GM08714 (cell line): ENCODE measurements at regions not wholly inside any gene's neighbourhood (a gene's known extent, or its start where the extent isn't known, plus 50 kb on each side); places are given as distances from the start of the nearest gene placed in this dataset.
"Not testable (repeated sequence)": the region's sequence is repeated elsewhere in the genome, so short reads cannot be mapped to it uniquely, and the experiment has no call there.

Experiments
- H3K4me3 ChIP-seq: fragments of 200-500 bp; sonication (Bioruptor generic); 2 replicates; pipeline ENCODE4 v1.5.1; 2014; ENCODE audit warnings: mild to moderate bottlenecking, low read length, inconsistent platforms
- ZNF274 ChIP-seq: IDR thresholded peaks from 2 replicates; pipeline ENCODE4 v1.6.1; 2012; ENCODE audit warnings: mild to moderate bottlenecking, low read depth, low read length

DNA sequence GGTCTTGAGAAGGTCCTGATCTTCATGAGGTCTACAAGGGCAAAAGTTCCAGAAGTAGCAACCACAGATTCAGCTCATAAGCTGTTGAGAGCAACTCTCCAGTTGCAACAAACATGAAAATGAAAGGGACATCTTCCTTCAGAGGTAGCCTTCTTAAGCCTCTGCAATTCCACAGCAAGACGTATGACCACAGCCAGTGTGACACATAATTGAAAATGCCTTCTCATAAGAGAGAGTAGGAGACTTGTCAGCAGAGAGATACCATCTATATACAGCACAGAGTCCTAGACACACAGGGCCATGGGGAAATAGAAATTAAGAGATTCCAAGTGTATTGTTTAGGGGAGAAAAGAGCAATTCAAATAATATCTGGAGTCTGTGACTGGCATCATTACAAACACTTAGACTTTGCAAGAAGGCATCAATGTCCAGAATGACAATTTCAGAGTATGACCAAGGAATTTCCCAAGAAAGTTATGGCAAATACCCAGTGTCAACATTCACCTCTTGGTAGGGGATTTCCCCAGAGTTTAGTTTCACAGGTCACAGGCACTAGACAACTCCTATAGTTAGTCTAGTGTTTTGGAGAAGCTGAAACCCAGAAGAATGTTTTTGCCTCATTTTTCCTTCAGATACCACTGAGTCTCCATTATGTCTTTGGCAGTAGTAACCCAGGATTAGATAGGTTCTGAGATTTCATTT lies 340.3 kb downstream of the ZNF674 start:
- no peak overlapping the region for H3K4me3 ChIP-seq
- no peak for TF ChIP-seq ZNF274

DNA sequence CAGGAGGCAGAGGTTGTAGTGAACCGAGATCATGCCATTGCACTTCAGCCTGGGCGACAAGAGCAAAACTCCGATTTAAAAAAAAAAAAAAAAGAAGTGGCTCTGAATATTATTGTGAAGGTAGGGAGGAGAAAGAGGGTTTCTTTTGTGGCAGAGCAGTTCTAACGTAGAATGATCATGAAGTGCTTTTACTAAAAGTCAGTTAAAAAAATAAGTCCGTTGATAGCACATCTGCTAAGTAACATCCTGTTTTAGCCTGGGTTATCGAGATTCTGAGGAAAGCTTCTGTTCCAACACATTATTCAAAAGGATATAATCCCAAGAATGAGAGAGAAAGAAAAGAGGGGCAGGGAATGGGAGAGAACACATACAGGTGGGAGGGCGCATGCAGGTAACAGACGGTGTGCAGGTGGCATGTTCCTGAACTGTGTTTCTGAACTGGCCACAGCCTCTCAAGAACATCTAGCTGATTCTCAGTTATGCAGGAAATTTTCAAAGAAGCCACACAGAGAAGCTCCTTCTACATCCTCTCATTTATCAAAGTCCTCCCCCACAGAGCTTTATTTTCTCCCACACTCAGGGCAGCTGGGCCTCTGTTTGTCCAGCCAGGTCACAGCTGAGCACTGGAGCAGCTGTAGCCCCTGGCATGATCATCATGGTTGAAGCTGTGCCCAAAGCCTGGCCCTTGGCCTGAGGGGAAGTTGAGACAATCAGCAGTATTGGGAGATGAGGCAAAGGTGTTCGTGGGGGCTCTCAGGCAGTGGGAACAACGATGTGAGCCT lies 342.3 kb downstream of the ZNF674 start:
- no peak for TF ChIP-seq ZNF274
- H3K4me3 ChIP-seq = no peak overlapping the region

DNA sequence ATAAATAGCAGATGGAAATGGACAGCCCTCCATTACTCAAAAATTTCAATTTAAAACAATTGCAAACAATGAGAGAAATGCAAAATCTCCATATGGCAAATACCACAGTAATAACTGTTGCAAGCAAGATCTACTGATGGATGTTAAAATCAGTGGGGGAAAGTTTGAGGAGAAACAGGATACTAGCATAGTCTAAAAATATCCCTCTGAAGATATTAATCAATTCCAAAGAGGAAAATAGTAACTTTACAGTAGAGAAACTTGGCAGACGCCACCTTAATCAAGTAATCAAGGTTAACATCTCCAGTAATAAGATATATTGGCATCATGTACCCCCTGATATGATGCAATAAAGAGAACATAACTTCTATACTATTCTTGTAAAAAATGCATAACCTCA lies 344.8 kb downstream of the ZNF674 start:
- TF ChIP-seq ZNF274 = no peak
- no peak overlapping the region for H3K4me3 ChIP-seq

DNA sequence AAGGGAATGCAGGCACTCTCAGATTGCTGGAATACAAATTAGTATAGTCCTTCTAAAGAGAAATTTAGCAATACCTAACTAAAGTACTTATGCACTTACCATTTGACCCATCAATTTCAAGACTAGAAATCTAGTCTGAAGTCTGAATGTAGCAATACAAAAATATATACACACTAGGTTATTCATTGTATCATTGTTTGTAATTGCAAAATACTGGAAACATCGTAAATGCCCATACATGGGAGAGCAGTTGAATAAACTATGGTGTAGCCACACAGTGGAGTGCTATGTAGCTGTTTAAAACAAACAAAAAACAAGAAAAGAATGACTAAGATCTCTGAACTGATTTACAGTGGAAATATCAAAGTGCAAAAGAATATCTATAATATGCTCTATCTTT lies 346.4 kb downstream of the ZNF674 start:
- no peak overlapping the region for H3K4me3 ChIP-seq
- TF ChIP-seq ZNF274 = no peak

DNA sequence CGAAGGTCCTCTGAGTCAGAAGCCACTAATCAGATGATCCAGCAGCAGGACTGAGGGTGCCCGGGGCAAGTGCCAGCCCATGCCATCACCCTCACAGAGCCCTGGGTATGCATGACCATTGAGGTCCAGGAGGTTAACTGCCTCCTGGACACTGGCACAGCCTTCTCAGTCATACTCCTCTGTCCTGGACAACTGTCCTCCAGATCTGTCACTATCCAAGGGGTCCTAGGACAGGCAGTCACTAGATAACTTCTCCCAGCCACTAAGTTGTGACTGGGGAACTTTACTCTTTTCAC lies 358.5 kb downstream of the ZNF674 start:
- not testable (repeated sequence) for H3K4me3 ChIP-seq

DNA sequence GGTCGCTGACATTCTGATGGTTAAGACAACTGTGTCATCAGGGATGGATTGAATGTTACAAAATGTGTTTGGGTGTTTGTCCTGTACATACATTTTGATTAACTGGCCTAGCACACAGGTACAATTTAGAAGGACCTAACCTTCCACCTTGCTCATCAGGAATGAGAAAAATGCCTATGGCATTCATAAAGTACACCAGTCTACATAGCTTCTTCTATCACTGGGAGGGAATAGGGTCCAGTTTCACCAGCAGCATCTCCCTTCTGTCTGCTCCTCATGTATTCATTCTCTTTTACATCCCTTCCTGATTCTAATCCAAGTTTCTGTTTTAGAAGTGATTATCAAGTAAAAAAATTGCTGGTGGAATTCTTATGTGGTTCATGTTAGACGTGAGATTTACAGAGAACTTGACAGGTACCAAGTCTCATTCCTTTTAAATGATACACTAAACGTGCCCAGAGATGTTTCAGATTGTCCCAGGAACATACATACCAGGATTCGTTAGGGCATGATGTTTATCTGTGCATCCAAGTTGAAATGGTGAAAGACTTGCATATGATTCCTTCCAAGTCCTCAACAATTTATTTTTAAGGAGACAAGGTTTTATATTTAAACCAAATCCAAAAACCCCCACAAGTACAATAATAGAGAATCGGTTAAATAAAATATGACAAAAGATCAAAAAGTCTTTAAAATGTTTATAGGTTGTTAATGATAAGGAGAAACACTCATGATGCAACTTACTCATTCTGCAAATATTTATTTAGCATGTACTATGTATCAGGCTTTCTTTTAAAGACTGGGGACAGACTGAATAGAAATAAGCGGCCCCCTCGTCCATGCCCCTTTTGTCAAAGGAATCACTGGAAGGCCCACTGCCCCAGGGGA lies 359.1 kb downstream of the ZNF674 start:
- H3K4me3 ChIP-seq = no peak overlapping the region
- no peak for TF ChIP-seq ZNF274

DNA sequence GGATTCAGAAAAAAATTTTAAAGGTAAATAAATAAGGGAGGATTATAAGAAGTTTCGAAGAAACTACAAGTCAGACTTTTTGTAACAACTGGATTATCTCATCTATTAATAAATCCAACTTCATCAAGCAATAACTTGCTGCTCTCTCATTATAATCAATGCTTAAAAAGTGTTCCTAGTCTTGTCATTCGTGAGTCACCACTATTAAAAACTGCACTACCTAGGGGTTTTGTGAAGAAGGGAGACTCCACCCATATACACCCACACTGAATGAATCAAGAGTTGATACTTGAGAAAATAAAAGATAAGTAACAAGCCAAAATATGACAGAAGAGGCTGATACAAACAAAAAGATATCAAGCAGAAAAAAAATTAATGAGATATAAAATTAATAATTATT lies 360.5 kb downstream of the ZNF674 start:
- H3K4me3 ChIP-seq = no peak overlapping the region
- TF ChIP-seq ZNF274 = no peak

DNA sequence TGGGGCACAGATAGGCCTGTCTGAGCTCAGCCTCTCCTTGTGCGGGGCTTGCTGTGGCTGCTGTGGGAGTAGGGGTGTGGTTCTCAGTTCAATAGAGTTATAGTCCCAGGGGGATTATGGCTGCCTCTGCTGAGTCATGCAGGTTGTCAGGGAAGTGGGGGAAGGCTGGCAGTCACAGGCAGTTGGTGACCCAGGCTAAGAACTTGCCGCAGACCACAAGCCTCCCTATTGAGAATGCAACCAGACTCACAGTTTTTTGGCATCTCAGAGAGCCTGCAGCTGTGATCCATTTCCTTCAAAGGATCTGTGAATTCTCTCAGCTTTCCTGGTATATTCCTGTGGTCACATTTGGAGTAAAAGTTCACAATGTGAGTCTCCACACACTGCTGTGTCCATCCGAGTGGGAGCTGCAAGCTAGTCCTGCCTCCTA lies 364.9 kb downstream of the ZNF674 start:
- no peak for TF ChIP-seq ZNF274
- H3K4me3 ChIP-seq = no peak overlapping the region

DNA sequence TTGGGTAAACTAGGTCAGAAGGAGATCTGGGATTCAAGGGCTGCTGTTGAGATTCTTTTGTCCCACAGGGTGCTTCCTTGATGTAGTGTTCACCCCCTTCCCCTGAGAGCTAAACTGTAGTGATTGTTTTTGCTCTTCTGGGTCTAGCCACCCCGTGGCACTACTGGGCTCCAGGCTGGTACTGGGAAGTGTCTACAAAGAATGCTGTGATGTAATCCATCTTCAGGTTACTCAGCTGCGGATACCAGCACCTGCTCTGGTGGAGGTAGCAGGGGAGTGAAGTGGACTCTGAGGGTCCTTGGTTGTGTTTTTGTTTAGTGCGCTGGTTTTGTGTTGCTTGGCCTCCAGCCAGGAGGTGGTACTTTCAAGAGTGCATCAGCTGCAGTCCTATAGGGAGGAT lies 365.5 kb downstream of the ZNF674 start:
- H3K4me3 ChIP-seq = no peak overlapping the region
- no peak for TF ChIP-seq ZNF274

DNA sequence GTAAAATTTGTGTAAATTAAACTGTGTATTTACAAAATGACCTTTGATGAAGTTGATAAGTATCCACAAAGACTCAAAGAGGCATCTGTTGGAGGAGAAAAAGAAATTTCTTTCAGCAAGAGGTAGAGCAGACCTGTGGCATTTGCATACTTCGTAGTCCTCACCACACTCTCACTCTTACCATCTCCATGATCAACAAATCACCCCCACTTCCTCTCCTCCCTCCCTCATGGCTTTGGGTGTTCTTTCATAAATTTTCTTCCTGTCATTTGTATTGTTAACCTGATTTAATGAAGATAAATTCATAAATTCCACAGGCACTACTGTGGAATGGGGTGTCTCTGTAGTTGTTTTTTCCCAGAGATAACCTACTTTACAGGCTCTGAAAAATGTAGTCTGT lies 366.5 kb downstream of the ZNF674 start:
- no peak for TF ChIP-seq ZNF274
- no peak overlapping the region for H3K4me3 ChIP-seq

DNA sequence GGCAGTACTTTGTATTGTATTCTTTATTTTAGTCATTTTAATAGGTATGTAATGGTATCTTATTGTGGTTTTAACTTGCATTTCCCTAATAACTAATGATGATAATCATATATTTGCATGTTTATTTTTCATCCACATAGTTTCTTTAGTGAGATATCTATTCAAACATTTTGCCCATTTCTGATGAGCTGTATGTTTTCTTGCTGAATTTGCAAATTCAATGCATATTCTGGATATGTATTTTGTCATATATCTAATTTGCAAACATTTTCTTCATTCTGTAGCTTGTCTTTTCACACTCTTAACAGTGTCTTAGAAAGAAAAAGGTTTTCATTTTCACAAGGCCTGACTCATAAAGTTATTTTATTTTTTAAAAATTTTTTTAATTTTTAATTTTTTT lies 372.1 kb downstream of the ZNF674 start:
- TF ChIP-seq ZNF274 = no peak
- no peak overlapping the region for H3K4me3 ChIP-seq

DNA sequence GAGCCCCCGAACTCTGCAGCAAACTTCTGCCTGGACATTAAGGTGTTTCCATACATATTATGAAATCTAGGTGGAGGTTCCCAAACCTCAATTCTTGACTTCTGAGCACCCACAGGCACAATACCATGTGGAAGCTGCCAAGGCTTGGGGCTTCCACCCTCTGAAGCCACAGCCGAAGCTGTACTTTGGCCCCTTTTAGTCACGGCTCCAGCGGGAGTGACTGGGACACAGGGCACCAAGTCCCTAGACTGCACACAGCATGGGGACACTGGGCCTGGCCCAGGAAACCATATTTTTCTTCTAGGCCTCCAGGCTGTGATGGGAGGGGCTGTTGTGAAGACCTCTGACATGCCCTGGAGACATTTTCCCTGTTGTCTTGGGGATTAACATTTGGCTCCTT lies 373.8 kb downstream of the ZNF674 start:
- not testable (repeated sequence) for H3K4me3 ChIP-seq

DNA sequence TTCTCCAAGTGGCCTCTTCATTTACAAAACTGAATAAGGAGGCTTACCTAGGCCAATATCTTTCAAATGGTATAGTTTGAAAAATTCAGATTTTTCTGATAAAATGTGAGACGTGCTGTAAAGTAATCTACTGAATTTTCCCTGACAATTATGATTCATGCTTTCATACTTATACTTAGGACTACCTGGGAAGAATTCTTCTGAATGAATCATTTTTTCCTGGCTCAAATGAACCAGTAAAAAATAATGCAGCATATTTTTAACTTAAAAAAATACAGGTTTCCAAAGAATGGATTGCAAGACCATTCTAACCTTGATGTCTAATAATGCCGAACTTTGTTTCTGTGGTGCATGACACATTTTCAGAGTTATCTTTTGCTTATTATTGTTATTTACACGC lies 375.4 kb downstream of the ZNF674 start:
- H3K4me3 ChIP-seq = no peak overlapping the region
- no peak for TF ChIP-seq ZNF274

DNA sequence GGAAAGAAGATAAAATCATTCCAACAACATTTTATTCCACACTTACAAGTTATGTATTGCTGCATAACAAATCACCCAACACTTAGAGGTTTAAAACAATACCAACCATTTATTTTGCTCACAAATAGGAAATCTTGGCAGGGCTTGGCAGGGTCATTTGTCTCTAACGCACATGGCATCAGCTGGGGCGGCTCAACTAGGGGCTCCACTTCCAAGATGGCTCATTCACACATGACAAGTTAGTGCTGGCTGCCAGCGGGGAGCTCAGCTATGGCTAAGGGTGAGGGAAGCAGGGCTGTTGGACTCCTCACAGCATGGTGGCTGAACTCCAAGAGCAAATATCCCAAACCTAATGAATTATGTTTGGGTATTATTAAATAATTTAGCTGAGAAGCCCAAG lies 377.0 kb downstream of the ZNF674 start:
- TF ChIP-seq ZNF274 = no peak
- H3K4me3 ChIP-seq = no peak overlapping the region

DNA sequence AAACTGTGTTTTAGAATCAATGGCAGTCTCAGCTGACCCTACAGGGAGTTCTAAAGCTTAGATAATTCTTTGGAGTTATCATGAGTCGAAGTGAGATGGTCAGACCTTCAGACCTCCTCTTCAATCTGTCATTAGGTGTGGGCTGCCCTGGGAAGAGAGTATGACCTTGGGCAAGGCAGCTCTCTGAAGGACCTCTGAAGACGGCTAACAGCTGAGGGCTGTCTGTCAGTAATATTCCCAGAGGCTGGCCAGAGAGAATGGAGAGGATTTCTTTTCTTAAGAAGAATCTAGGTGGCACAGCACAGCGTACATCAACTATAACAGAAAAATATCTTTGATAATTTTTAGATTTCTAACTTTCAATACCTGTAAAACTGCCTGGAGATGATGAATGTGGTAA lies 379.4 kb downstream of the ZNF674 start:
- no peak for TF ChIP-seq ZNF274
- no peak overlapping the region for H3K4me3 ChIP-seq
